Tibial artery (tissue), 4 donors: ENCODE measurements at regions not wholly inside any gene's neighbourhood (a gene's known extent, or its start where the extent isn't known, plus 50 kb on each side); places are given as distances from the start of the nearest gene placed in this dataset.

Experiments
- DNase-seq, 2 donors: peaks; one replicate each; pipeline ENCODE4 v3.0.0-alpha.2; 2019
- H3K27ac ChIP-seq, 2 donors: fragments of 200-600 bp; sonication (generic) in 1 of 2; 1 replicate in 1 of 2; 2 replicates in 1 of 2; pipeline ENCODE4 v1.5.1; 2018 to 2019; ENCODE audit warnings: mild to moderate bottlenecking in 1 of 2
- H3K27me3 ChIP-seq, 2 donors: fragments of 200-600 bp; sonication (generic) in 1 of 2; one replicate each; pipeline versions ENCODE4 v1.5.1 to v1.6.0; 2016 to 2019
- H3K36me3 ChIP-seq, 3 donors: fragments of 200-600 bp; sonication (generic) in 2 of 3; one replicate each; pipeline ENCODE4 v1.5.1; 2016 to 2019; ENCODE audit warnings: mild to moderate bottlenecking in 2 of 3
- H3K4me1 ChIP-seq, 4 donors: fragments of 200-600 bp; sonication (generic) in 2 of 4; 1 replicate in 3 of 4; 2 replicates in 1 of 4; pipeline ENCODE4 v1.5.1; 2016 to 2019
- H3K4me3 ChIP-seq, 2 donors: fragments of 200-600 bp; sonication (generic) in 1 of 2; 1 replicate in 1 of 2; 2 replicates in 1 of 2; pipeline ENCODE4 v1.5.1; 2018 to 2019; ENCODE audit warnings: mild to moderate bottlenecking in 2 of 2
- H3K9me3 ChIP-seq, 3 donors: fragments of 200-600 bp; sonication (generic) in 1 of 3; one replicate each; pipeline ENCODE4 v1.5.1; 2016 to 2019
- CTCF ChIP-seq, 2 experiments: fragments of 200-600 bp in 1 of 2; fragments of 450-650 bp in 1 of 2; IDR thresholded peaks; one replicate each; pipeline ENCODE4 v1.5.1; 2017 to 2019; ENCODE audit warnings: antibody characterized with exemption in 2 of 2, mild to moderate bottlenecking in 1 of 2, moderate library complexity in 1 of 2
- intact Hi-C: fragments of 100-400 bp; cut with DNase I; formaldehyde crosslinking; loops from one replicate; pipeline ENCODE4 v1.15.0; 2023; ENCODE audit warnings: low total_unique reads

- intact Hi-C loops = no loop called here
- H3K27ac ChIP-seq = no peak overlapping the region
- DNase-seq = no peak
- H3K27me3 ChIP-seq = peaks cover 0 to 2% of the 10 kb centered on the region in 2 donors
- H3K4me3 ChIP-seq = no peak overlapping the region
- peaks cover 0 to 3% (median 0%) of the 10 kb centered on the region in 3 donors for H3K9me3 ChIP-seq
- H3K36me3 ChIP-seq = no peaks in the 10 kb centered on the region
- TF ChIP-seq CTCF (IDR thresholded peaks at IDR 0.05) = no peak
- H3K4me1 ChIP-seq = no peaks in the 10 kb centered on the region
Measured at GRCh38 chr1:208445758-208446203, 201.6 kb upstream of the PLXNA2 start.

GRCh38 chr1:208446271-208446691, 202.1 kb upstream of the PLXNA2 start:
- Histone ChIP-seq H3K9me3 (no peaks in the 10 kb centered on the region), H3K27ac (no peak overlapping the region), H3K4me1 (no peaks in the 10 kb centered on the region), H3K36me3 (no peaks in the 10 kb centered on the region), H3K4me3 (no peak overlapping the region), H3K27me3 (peaks cover 0 to 2% of the 10 kb centered on the region in 2 donors)
- intact Hi-C loops = no loop called here
- no peak for DNase-seq
- TF ChIP-seq CTCF (IDR thresholded peaks at IDR 0.05) = no peak

- Histone ChIP-seq H3K27ac (no peak overlapping the region), H3K27me3 (peaks cover 0 to 2% of the 10 kb centered on the region in 2 donors), H3K4me3 (no peak overlapping the region), H3K4me1 (no peaks in the 10 kb centered on the region), H3K9me3 (no peaks in the 10 kb centered on the region), H3K36me3 (no peaks in the 10 kb centered on the region)
- no peak for DNase-seq
- intact Hi-C loops = no loop called here
- TF ChIP-seq CTCF (IDR thresholded peaks at IDR 0.05) = no peak
Measured at GRCh38 chr1:208448425-208448824, 204.2 kb upstream of the PLXNA2 start.

- Histone ChIP-seq H3K4me1 (no peaks in the 10 kb centered on the region), H3K4me3 (no peak overlapping the region), H3K27ac (no peak overlapping the region), H3K9me3 (no peaks in the 10 kb centered on the region), H3K36me3 (no peaks in the 10 kb centered on the region), H3K27me3 (peaks cover 0 to 2% of the 10 kb centered on the region in 2 donors)
- DNase-seq = no peak
- no peak for TF ChIP-seq CTCF (IDR thresholded peaks at IDR 0.05)
- intact Hi-C loops = no loop called here
Measured at GRCh38 chr1:208449951-208450350, 205.8 kb upstream of the PLXNA2 start.

GRCh38 chr1:208450958-208451357, 206.8 kb upstream of the PLXNA2 start:
- intact Hi-C loops = no loop called here
- H3K4me1 ChIP-seq = no peaks in the 10 kb centered on the region
- H3K27me3 ChIP-seq = peaks cover 0 to 2% of the 10 kb centered on the region in 2 donors
- TF ChIP-seq CTCF (IDR thresholded peaks at IDR 0.05) = no peak
- no peak for DNase-seq
- no peaks in the 10 kb centered on the region for H3K36me3 ChIP-seq
- no peaks in the 10 kb centered on the region for H3K9me3 ChIP-seq
- H3K4me3 ChIP-seq = no peak overlapping the region
- no peak overlapping the region for H3K27ac ChIP-seq

GRCh38 chr1:208455821-208456220, 211.6 kb upstream of the PLXNA2 start:
- Histone ChIP-seq H3K27ac (no peak overlapping the region), H3K36me3 (no peaks in the 10 kb centered on the region), H3K27me3 (no peaks in the 10 kb centered on the region), H3K9me3 (no peaks in the 10 kb centered on the region), H3K4me1 (no peaks in the 10 kb centered on the region), H3K4me3 (no peak overlapping the region)
- TF ChIP-seq CTCF (IDR thresholded peaks at IDR 0.05) = no peak
- no peak for DNase-seq
- intact Hi-C loops = no loop called here
